H9 (cell line): ENCODE measurements at regions not wholly inside any gene's neighbourhood (a gene's known extent, or its start where the extent isn't known, plus 50 kb on each side); places are given as distances from the start of the nearest gene placed in this dataset.

ENCODE experiments used
- DNase-seq: peaks from one replicate; pipeline ENCODE4 v3.0.0-alpha.2; 2017
- H2AFZ ChIP-seq: one replicate; pipeline ENCODE4 v1.6.1; 2013; ENCODE audit warnings: mild to moderate bottlenecking, low read length, control low read depth, moderate library complexity
- H2AK5ac ChIP-seq: 2 replicates; pipeline ENCODE4 v1.6.1; 2013; ENCODE audit warnings: low read length, control low read depth, mixed read lengths; ENCODE audit not compliant: insufficient read length
- H2BK120ac ChIP-seq: one replicate; pipeline ENCODE4 v1.6.1; 2013; ENCODE audit warnings: low read depth, mild to moderate bottlenecking, low read length, control low read depth, inconsistent platforms; ENCODE audit not compliant: poor library complexity, severe bottlenecking
- H2BK12ac ChIP-seq: 2 replicates; pipeline ENCODE4 v1.6.1; 2013; ENCODE audit warnings: low read length, control low read depth, mixed read lengths, low read depth; ENCODE audit not compliant: insufficient read length
- H2BK15ac ChIP-seq: 2 replicates; pipeline ENCODE4 v1.6.1; 2013; ENCODE audit warnings: low read depth, low read length, control low read depth
- H2BK20ac ChIP-seq: one replicate; pipeline ENCODE4 v1.6.1; 2013; ENCODE audit warnings: low read depth, mild to moderate bottlenecking, low read length, control low read depth, inconsistent platforms; ENCODE audit not compliant: poor library complexity, severe bottlenecking
- H2BK5ac ChIP-seq: 2 replicates; pipeline ENCODE4 v1.6.1; 2013; ENCODE audit warnings: low read length, control low read depth, mixed read lengths; ENCODE audit not compliant: insufficient read length
- H3K14ac ChIP-seq: 2 replicates; pipeline ENCODE4 v1.6.1; 2013; ENCODE audit warnings: low read length, control low read depth; ENCODE audit not compliant: insufficient read depth
- H3K18ac ChIP-seq: 2 replicates; pipeline ENCODE4 v1.6.1; 2013; ENCODE audit warnings: low read depth, mild to moderate bottlenecking, mixed read lengths, low read length, control low read depth; ENCODE audit not compliant: insufficient read length
- H3K23ac ChIP-seq: 2 replicates; pipeline ENCODE4 v1.6.1; 2013; ENCODE audit warnings: low read length, control low read depth, mixed read lengths, low read depth; ENCODE audit not compliant: insufficient read length
- H3K23me2 ChIP-seq: 2 replicates; pipeline ENCODE4 v1.6.1; 2013; ENCODE audit warnings: low read depth, mild to moderate bottlenecking, mixed read lengths, low read length, control low read depth; ENCODE audit not compliant: insufficient read length, poor library complexity, severe bottlenecking
- H3K27ac ChIP-seq: 2 replicates; pipeline ENCODE4 v1.5.1; 2013; ENCODE audit warnings: low read length, control low read depth, mixed read lengths, low read depth; ENCODE audit not compliant: insufficient read length
- H3K27me3 ChIP-seq: 2 replicates; pipeline ENCODE4 v1.6.1; 2013; ENCODE audit warnings: low read length, control low read depth, inconsistent platforms; ENCODE audit not compliant: insufficient read depth
- H3K4ac ChIP-seq: 2 replicates; pipeline ENCODE4 v1.6.1; 2013; ENCODE audit warnings: low read depth, mild to moderate bottlenecking, control low read depth, inconsistent platforms, low read length, moderate library complexity
- H3K4me1 ChIP-seq: 2 replicates; pipeline ENCODE4 v1.6.1; 2013; ENCODE audit warnings: low read length, control low read depth, inconsistent platforms; ENCODE audit not compliant: insufficient read depth
- H3K4me2 ChIP-seq: 2 replicates; pipeline ENCODE4 v1.6.1; 2013; ENCODE audit warnings: low read length, control low read depth, mixed read lengths; ENCODE audit not compliant: insufficient read length, insufficient read depth
- H3K56ac ChIP-seq: 2 replicates; pipeline ENCODE4 v1.6.1; 2013; ENCODE audit warnings: low read depth, mild to moderate bottlenecking, mixed read lengths, low read length, control low read depth; ENCODE audit not compliant: insufficient read length
- H3K79me1 ChIP-seq: 2 replicates; pipeline ENCODE4 v1.6.1; 2013; ENCODE audit warnings: low read depth, mild to moderate bottlenecking, moderate library complexity, low read length, control low read depth, inconsistent platforms; ENCODE audit not compliant: insufficient read depth, poor library complexity, severe bottlenecking
- H3K79me2 ChIP-seq: 2 replicates; pipeline ENCODE4 v1.6.1; 2013; ENCODE audit warnings: low read length, control low read depth, inconsistent platforms; ENCODE audit not compliant: insufficient read depth
- H3K9ac ChIP-seq: 2 replicates; pipeline ENCODE4 v1.6.1; 2013; ENCODE audit warnings: low read length, control low read depth, mixed read lengths; ENCODE audit not compliant: insufficient read length; ENCODE audit errors: extremely low read depth
- H3K9me3 ChIP-seq: one replicate; pipeline ENCODE4 v1.6.1; 2013; ENCODE audit warnings: low read depth, low read length, inconsistent platforms; ENCODE audit not compliant: control insufficient read depth
- H3T11ph ChIP-seq: one replicate; pipeline ENCODE4 v1.6.1; 2013; ENCODE audit warnings: mild to moderate bottlenecking, low read length, control low read depth, inconsistent platforms
- H4K20me1 ChIP-seq: one replicate; pipeline ENCODE4 v1.6.1; 2013; ENCODE audit not compliant: control insufficient read depth, insufficient read length, insufficient read depth
- H4K5ac ChIP-seq: 2 replicates; pipeline ENCODE4 v1.6.1; 2013; ENCODE audit warnings: low read depth, mild to moderate bottlenecking, mixed read lengths, low read length, control low read depth; ENCODE audit not compliant: insufficient read length
- H4K8ac ChIP-seq: replicated peaks from 2 replicates; pipeline ENCODE4 v1.6.1; 2013; ENCODE audit warnings: low read length, control low read depth, mixed read lengths, low read depth; ENCODE audit not compliant: insufficient read length
- H4K91ac ChIP-seq: 2 replicates; pipeline ENCODE4 v1.6.1; 2013; ENCODE audit warnings: low read depth, mild to moderate bottlenecking, moderate library complexity, mixed read lengths, low read length, control low read depth; ENCODE audit not compliant: insufficient read length
- H3K27ac Mint-ChIP-seq, 3 experiments: 2 replicates in 2 of 3; 3 replicates in 1 of 3; pipeline ENCODE4 v1.8.0; 2020 to 2021; ENCODE audit warnings: mixed read lengths in 3 of 3, mild to moderate bottlenecking in 1 of 3, moderate library complexity in 1 of 3
- H3K27me3 Mint-ChIP-seq: 2 replicates; pipeline ENCODE4 v1.8.0; 2021; ENCODE audit warnings: low read depth, mild to moderate bottlenecking, moderate library complexity, mixed read lengths
- H3K36me3 Mint-ChIP-seq, 3 experiments: 2 replicates in 2 of 3; 3 replicates in 1 of 3; pipeline ENCODE4 v1.8.0; 2020 to 2021; ENCODE audit warnings: low read depth in 3 of 3, mixed read lengths in 3 of 3; ENCODE audit not compliant: insufficient read depth in 1 of 3
- H3K4me1 Mint-ChIP-seq, 2 experiments: 2 replicates each; pipeline ENCODE4 v1.8.0; 2020; ENCODE audit warnings: mixed read lengths in 2 of 2
- H3K4me3 Mint-ChIP-seq, 2 experiments: 2 replicates in 1 of 2; 3 replicates in 1 of 2; pipeline ENCODE4 v1.8.0; 2020 to 2021; ENCODE audit warnings: mild to moderate bottlenecking in 2 of 2, mixed read lengths in 2 of 2, moderate library complexity in 1 of 2
- H3K9me3 Mint-ChIP-seq, 2 experiments: 2 replicates in 1 of 2; 3 replicates in 1 of 2; pipeline ENCODE4 v1.8.0; 2020; ENCODE audit warnings: mild to moderate bottlenecking in 2 of 2, mixed read lengths in 2 of 2, moderate library complexity in 1 of 2
- CTCF ChIP-seq: fragments of 200-600 bp; sonication (generic); conservative IDR thresholded peaks from 3 replicates; pipeline ENCODE4 v1.8.0; 2021; ENCODE audit warnings: antibody characterized with exemption, mild to moderate bottlenecking

GRCh38 chr2:192391041-192391440, 196.3 kb upstream of the TMEFF2 start:
- no peaks in the 10 kb centered on the region for H3K4me1 ChIP-seq
- no peaks in the 10 kb centered on the region for H3K79me2 ChIP-seq
- H4K20me1 ChIP-seq: no peaks in the 10 kb centered on the region
- H3K9me3 ChIP-seq: no peaks in the 10 kb centered on the region
- H2AFZ ChIP-seq: no peak overlapping the region
- H3T11ph ChIP-seq: no peak overlapping the region
- no peak overlapping the region for H3K23ac ChIP-seq
- TF ChIP-seq CTCF: no peak
- H3K14ac ChIP-seq: no peak overlapping the region
- no peak overlapping the region for H4K5ac ChIP-seq
- no peaks in the 10 kb centered on the region for H3K79me1 ChIP-seq
- no peak overlapping the region for H3K4me3 Mint-ChIP-seq
- H3K9me3 Mint-ChIP-seq: peaks cover 5% of the 10 kb centered on the region in 2 experiments; a peak in 3 of 5 replicates
- H3K9ac ChIP-seq: no peak overlapping the region
- H4K91ac ChIP-seq: no peak overlapping the region
- H3K56ac ChIP-seq: no peak overlapping the region
- no peak overlapping the region for H2BK120ac ChIP-seq
- no peak overlapping the region for H3K27ac Mint-ChIP-seq
- H2BK5ac ChIP-seq: no peak overlapping the region
- no peaks in the 10 kb centered on the region for H3K27me3 ChIP-seq
- no peaks in the 10 kb centered on the region for H3K23me2 ChIP-seq
- H3K18ac ChIP-seq: no peak overlapping the region
- H3K27ac ChIP-seq: no peak overlapping the region
- no peaks in the 10 kb centered on the region for H3K4me1 Mint-ChIP-seq
- no peaks in the 10 kb centered on the region for H3K27me3 Mint-ChIP-seq
- no peak overlapping the region for H2AK5ac ChIP-seq
- no peaks in the 10 kb centered on the region; a peak in 1 of 7 replicates for H3K36me3 Mint-ChIP-seq
- no peak overlapping the region for H4K8ac ChIP-seq
- H3K4ac ChIP-seq: no peak overlapping the region
- no peak overlapping the region for H3K4me2 ChIP-seq
- no peak overlapping the region for H2BK12ac ChIP-seq
- H2BK15ac ChIP-seq: no peak overlapping the region
- no peak for DNase-seq
- H2BK20ac ChIP-seq: no peak overlapping the region
